ENCODE measurements at regions not wholly inside any gene's neighbourhood (a gene's known extent, or its start where the extent isn't known, plus 50 kb on each side); places are given as distances from the start of the nearest gene placed in this dataset.

- TF ChIP-seq POLR2A (IDR thresholded peaks at IDR 0.05; ENCODE audit: low read depth) = no peak
- intact Hi-C loops (cut with DNase I) = no loop called here
Measured at GRCh38 chr16:7979448-7980132, 610.7 kb downstream of the TMEM114 start.

GRCh38 chr16:7976563-7976962 lies 613.7 kb downstream of the TMEM114 start:
- no peak for DNase-seq (ENCODE audit: extremely low spot score)
- Histone ChIP-seq H3K4me3 (no peak overlapping the region), H3K9me3 (no peaks in the 10 kb centered on the region), H3K27ac (replicated peaks in 1 of 4) (no peak overlapping the region), H3K36me3 (no peaks in the 10 kb centered on the region), H3K27me3 (no peaks in the 10 kb centered on the region), H3K4me1 (no peaks in the 10 kb centered on the region)
- TF ChIP-seq POLR2AphosphoS5 (IDR thresholded peaks at IDR 0.05) = no peak
- intact Hi-C loops (cut with DNase I) = no loop called here

More at GRCh38 chr16:7979448-7980132, 610.7 kb downstream of the TMEM114 start:
- H3K4me1 ChIP-seq = no peaks in the 10 kb centered on the region
- no peak for DNase-seq (ENCODE audit: extremely low spot score)
- no peaks in the 10 kb centered on the region for H3K36me3 ChIP-seq
- no peaks in the 10 kb centered on the region for H3K9me3 ChIP-seq
- WGBS = 65% methylated on average over 18 of the region's 18 CpGs
- no peaks in the 10 kb centered on the region for H3K27me3 ChIP-seq
- H3K27ac ChIP-seq (replicated peaks in 1 of 4) = no peak overlapping the region
- no peak overlapping the region for H3K4me3 ChIP-seq

- Histone ChIP-seq H3K36me3 (no peaks in the 10 kb centered on the region), H3K9me3 (no peaks in the 10 kb centered on the region), H3K4me3 (no peak overlapping the region), H3K4me1 (no peaks in the 10 kb centered on the region), H3K27me3 (no peaks in the 10 kb centered on the region), H3K27ac (replicated peaks in 1 of 4) (no peak overlapping the region)
- WGBS = 80% methylated on average over 5 of the region's 5 CpGs
- intact Hi-C loops (cut with DNase I) = no loop called here
- no peak for DNase-seq (ENCODE audit: extremely low spot score)
- no peak for TF ChIP-seq POLR2A (IDR thresholded peaks at IDR 0.05; ENCODE audit: low read depth)
- TF ChIP-seq EP300 (IDR thresholded peaks at IDR 0.05) = no peak
- no peak for TF ChIP-seq CTCF (IDR thresholded peaks at IDR 0.05)
- no peak for TF ChIP-seq POLR2AphosphoS5 (IDR thresholded peaks at IDR 0.05)
Measured at GRCh38 chr16:7976125-7976524, 614.2 kb downstream of the TMEM114 start.

- no peak for DNase-seq (ENCODE audit: extremely low spot score)
- Histone ChIP-seq H3K27ac (replicated peaks in 1 of 4) (no peak overlapping the region), H3K4me3 (no peak overlapping the region), H3K4me1 (no peaks in the 10 kb centered on the region), H3K27me3 (no peaks in the 10 kb centered on the region), H3K36me3 (no peaks in the 10 kb centered on the region), H3K9me3 (no peaks in the 10 kb centered on the region)
- intact Hi-C loops (cut with DNase I) = no loop called here
- TF ChIP-seq EP300 (IDR thresholded peaks at IDR 0.05) = no peak
- no peak for TF ChIP-seq CTCF (IDR thresholded peaks at IDR 0.05)
- TF ChIP-seq POLR2AphosphoS5 (IDR thresholded peaks at IDR 0.05) = no peak
- WGBS = 78% methylated on average over 4 of the region's 4 CpGs
Measured at GRCh38 chr16:7967996-7968509, 622.3 kb downstream of the TMEM114 start.

- no peak for DNase-seq (ENCODE audit: extremely low spot score)
- H3K27me3 ChIP-seq = no peaks in the 10 kb centered on the region
- intact Hi-C loops (cut with DNase I) = no loop called here
- H3K27ac ChIP-seq (replicated peaks in 1 of 4) = no peak overlapping the region
- H3K9me3 ChIP-seq = no peaks in the 10 kb centered on the region
- H3K4me3 ChIP-seq = no peak overlapping the region
- 51% methylated on average over 5 of the region's 5 CpGs for WGBS
- H3K4me1 ChIP-seq = no peaks in the 10 kb centered on the region
- TF ChIP-seq CTCF (IDR thresholded peaks at IDR 0.05) (no peak), POLR2A (IDR thresholded peaks at IDR 0.05; ENCODE audit: low read depth) (no peak), POLR2AphosphoS5 (IDR thresholded peaks at IDR 0.05) (no peak), EP300 (IDR thresholded peaks at IDR 0.05) (no peak)
- no peaks in the 10 kb centered on the region for H3K36me3 ChIP-seq
Measured at GRCh38 chr16:7964744-7965143, 625.6 kb downstream of the TMEM114 start.

- intact Hi-C loops (cut with DNase I) = no loop called here
- no peak for TF ChIP-seq CTCF (IDR thresholded peaks at IDR 0.05)
- TF ChIP-seq EP300 (IDR thresholded peaks at IDR 0.05) = no peak
- TF ChIP-seq POLR2AphosphoS5 (IDR thresholded peaks at IDR 0.05) = no peak
- TF ChIP-seq POLR2A (IDR thresholded peaks at IDR 0.05; ENCODE audit: low read depth) = no peak
- 61% methylated on average over 6 of the region's 6 CpGs for WGBS
- Histone ChIP-seq H3K4me1 (no peaks in the 10 kb centered on the region), H3K27ac (replicated peaks in 1 of 4) (no peak overlapping the region), H3K4me3 (no peak overlapping the region), H3K27me3 (no peaks in the 10 kb centered on the region), H3K36me3 (no peaks in the 10 kb centered on the region), H3K9me3 (no peaks in the 10 kb centered on the region)
- DNase-seq (ENCODE audit: extremely low spot score) = no peak
Measured at GRCh38 chr16:7964167-7964566, 626.1 kb downstream of the TMEM114 start.

Measured in esophagus muscularis mucosa (tissue), 4 donors.